Activated T-cell treated with anti-CD3 and anti-CD28 coated beads for 4 hours (primary cell): ENCODE measurements at regions not wholly inside any gene's neighbourhood (a gene's known extent, or its start where the extent isn't known, plus 50 kb on each side); places are given as distances from the start of the nearest gene placed in this dataset.

Experiments
- DNase-seq: peaks from one replicate; pipeline ENCODE4 v3.0.0-alpha.2; 2020

GRCh38 chr2:160925956-160926355, 234.3 kb upstream of the TANK start:
- DNase-seq, result no peak

GRCh38 chr2:160927324-160927723, 232.9 kb upstream of the TANK start:
- DNase-seq, result no peak

DNA sequence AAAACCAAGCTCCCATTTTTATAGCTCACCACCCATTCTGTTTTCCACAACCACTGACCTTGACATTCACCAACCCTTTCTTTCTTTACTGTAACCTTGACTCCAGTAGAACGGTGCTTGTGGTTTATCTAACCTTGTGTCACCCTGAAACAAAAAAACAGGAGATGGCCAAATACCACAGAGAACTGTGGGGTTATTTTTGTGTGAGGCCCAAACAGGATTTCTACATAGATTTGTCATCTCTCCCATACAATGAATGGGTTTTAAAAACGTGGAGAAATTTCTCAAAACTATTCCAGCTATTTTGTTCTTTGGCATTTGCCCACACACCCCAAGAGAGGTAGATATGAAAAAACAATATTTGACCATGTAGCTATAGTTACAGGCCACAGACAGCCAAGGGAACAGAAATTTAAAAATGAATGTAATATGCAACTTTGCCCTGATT, 231.3 kb upstream of the TANK start:
- no peak for DNase-seq

DNA sequence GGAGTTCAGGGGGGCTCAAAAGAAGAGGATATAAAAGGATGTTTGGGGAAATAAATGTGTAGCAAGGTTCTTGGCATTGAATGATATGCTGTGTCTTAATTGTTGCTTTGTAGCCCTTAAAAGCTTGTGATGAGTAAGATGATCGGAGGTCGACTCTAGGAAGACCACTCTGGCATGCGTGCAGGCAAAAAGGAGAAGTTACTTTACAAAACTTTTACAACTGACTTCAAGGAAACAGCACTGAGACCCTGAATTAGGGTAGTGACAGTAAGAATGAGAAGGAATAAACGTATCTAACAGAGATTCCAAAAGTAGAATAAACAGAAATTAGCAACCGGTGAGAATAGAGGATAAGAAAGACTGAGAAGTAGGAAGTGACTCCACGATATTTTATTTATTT, 228.7 kb upstream of the TANK start:
- DNase-seq, result no peak

GRCh38 chr2:160932960-160933359, 227.3 kb upstream of the TANK start:
- DNase-seq, result no peak

- DNase-seq, result no peak
Measured at GRCh38 chr2:160934263-160934662, 226.0 kb upstream of the TANK start.

DNA sequence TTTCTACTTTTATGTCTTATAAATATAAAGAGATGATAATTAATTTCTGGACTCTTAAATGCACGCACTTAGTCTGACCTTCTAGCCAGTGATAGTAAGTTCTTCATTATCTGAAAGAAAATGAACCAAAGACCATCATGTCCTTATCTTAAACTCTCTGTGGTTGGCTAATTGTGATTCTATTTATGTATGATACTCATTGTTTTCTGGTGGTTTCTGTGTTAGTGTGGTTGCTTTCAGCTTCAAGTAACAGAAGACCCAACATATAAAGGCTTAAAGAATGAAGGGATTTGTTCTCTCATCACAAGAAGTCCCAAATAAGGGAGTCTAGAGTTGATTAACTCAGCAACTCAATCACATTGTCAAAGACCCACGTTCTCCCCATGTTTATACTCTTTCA, 225.2 kb upstream of the TANK start:
- DNase-seq, result no peak

- no peak for DNase-seq
Measured at GRCh38 chr2:160936044-160936806, 224.0 kb upstream of the TANK start.

DNA sequence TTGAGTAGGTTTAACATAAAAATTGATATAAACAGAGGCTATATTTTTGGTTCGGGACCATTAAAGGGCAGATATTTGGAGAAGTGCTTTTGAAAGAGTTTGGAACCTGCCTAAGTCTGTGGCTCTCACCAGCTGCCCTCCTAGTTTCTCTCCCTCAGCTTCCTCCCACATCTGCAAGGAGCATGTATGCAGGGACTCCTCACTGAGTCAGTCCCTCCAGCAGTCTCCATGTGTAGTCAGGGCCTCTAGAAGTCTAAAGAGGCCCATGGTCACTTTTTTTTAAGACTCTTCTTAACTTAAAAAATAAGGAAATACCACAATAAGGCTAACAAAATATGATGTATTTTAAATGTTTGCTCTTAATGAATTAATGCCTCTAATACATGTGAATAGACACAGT, 220.0 kb upstream of the TANK start:
- DNase-seq, result no peak

DNA sequence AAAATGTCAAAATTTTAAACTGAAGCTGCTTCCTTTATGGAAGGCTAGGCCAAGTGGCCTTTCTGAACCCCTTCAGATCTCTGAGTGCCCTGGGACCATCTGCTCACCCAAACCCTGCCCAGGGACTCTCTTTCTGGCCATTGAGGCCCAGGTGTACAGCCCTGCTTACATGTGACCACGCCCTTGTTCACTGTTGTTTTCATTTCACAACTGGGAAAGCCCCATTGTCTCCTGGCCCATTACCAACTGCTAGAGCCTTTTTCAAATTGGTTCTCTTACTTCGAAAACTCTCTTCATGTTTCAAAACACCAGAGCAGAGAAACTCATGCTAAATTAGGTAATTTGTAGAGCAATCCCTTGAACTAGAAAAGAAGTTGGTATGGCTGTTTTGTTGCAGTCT, 219.5 kb upstream of the TANK start:
- no peak for DNase-seq

DNA sequence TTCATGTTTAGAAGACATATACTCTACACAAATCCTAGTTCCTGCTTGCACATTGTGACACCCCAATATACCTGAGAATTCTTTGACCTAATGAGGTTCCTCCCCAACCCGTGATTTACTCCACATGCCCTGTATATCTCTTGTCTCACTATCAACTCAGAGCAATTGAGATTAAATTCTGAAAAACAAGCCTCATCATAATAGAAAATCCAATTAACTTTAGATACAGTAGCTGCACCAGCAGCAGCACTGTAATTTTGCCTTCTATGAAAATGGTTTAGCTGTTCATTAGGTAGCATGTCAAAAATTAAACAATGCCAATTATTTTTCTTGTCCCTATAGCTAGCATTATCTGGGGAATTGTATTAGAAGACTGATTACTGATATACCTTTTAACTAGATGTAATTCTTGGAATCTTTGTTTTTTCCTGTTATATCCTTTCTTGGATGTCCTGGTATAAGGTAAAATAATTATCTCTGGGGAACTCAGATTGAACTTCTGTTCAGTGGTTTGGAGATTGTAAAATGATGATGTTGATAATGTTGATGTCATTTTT, 218.9 kb upstream of the TANK start:
- DNase-seq, result no peak

GRCh38 chr2:160942476-160943142, 217.6 kb upstream of the TANK start:
- DNase-seq, result no peak

DNA sequence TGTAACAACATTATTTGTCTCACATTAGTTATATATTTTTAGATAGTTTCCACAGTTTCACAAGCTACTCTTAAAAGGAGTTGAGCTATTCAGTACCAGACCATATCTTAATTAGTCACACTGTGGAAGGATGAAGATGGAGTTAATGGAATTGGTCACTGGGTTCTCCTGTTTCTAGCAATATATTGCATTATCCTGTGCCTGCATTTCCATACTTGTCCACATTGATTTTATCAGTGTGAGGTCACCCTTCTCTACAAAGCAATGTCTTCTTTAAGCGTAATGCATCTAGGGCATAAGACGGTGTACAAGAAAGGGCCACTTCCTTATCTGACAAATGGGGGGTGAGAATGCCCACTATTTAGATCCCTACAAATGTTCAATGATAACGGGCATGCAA, 216.8 kb upstream of the TANK start:
- no peak for DNase-seq

DNA sequence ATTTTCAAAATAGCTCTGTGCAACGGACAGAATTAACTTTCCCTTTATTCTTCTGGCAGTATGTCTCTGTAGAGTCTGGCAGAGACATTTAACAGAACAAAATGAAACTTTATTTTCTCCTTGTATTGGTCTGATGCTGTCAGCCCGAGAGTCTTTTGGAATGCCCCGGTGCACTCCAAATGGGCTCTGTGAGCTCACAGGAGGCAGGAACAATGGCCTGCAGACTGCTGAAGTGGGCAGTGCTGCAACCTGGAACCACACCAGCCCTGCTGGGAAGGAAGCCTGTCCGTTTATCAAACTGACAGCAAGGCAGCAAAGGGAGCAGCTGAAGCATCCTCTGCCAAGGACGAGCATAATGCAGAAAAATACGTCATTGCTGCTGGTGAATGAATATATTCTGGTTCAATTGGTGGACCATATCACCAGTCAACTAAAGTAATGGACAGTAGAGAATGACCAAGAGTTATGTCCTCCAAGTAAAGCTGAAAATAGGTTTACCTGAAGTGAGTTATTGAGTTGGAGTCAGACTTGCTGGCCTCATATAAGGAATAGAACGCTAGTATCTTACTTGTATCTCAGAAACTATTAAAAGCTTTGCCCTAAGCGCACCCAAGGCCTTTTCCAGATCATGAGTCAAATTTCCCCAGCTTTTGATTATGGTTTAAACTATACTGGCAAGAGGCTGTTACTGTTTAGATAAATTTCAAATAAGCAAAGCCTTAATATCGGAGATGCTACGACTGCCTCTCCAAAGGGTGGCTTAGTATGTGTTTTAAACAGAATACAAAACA, 207.6 kb upstream of the TANK start:
- DNase-seq, result no peak

- no peak for DNase-seq
Measured at GRCh38 chr2:160955578-160955977, 204.7 kb upstream of the TANK start.

GRCh38 chr2:160956243-160956802, 203.9 kb upstream of the TANK start:
- DNase-seq, result no peak

DNA sequence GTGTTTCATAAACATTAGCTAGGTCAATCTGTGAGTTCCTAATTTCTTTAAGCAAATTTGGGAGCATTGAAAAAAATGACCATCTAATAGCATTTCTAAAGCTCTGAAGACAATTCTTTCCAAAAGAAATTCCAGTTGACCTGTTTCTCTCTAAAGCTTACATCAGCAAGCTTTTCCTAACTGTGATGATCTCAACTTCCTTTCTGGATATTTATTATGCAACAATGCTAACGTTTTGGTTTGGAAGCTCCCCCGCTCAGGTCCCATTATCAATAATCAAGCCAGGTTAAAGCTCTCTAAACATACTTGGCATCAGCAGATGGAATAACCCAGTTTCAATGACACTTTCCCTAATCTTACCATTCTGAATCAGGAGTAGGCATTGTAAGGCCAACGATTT, 196.3 kb upstream of the TANK start:
- DNase-seq, result no peak

DNA sequence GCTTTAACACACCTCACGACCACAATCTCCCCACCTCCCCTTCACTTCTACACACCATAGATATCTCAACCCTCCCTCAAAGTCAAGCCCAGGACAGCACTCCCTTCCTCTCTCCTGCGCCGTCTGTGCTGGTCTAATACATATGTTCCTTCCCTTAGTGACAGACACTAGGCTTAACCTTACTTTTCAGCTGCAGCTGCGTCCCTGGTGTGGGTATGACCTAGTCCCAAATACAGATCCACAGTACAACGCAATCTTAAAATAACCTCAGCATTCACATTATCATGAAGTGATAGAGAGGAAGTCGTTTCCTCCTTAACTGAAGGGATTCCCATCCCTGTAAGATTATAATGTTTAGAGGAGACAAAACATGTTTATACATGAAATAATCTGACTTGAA, 192.7 kb upstream of the TANK start:
- no peak for DNase-seq

DNA sequence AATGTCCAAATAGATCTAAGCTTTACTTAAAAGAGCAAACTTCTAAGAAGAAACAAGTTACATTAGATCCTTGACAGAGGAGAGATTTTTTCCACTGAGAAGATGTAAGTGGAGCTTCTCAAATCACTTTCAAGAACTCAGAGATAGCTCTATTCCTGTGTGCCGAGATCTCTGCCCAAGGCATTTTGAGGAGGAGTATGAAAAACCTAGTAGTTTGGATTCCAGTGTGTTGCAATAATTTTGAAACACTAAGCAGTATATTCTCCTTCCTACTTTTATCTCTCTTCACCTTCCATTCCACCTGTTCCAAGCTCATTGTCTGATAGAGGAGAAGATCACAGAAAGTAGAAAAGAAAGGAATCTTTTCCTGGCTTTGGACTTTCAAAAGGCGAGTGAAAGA, 192.0 kb upstream of the TANK start:
- no peak for DNase-seq

DNA sequence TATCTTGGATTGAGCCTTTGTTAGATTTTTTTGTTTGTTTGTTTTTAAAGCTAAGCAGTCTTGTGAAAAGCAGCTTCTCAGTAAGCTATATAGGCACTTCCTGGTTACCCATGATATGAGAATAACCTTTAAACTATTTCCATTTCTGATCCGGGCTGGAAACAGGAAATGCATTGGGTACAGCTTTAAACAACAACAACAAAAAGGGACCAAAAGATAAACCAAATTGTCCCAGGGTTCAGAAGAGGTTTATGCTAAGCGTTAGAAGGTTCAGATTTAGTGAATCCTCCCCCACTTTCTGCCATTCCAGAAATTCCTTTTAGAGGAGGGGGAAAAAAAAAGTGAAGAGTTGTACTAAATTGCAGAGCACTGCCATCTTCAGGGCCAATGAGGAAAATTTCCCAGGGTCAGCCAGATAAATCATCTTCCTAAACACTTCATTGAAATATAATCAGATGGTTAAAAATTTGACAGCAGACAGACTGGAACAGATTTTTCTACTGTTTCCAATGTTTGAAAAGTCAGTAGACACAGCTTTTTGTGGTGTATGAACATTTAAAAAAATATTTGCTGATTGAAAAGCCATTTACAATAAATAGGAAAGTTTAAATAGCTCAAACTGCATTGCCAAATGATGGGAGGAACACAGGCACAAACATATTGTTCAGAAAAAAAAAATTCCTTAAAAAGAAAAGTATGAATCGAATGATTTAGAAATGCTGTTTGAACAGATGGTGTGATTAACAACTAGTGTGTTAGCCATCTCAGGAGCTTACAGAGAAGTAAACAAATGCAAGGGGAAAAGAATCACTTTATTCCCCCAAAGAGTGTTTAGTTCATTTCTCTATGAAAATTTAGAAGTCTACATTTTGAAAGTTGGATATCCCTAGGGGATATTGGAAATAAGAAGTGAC, 189.9 kb upstream of the TANK start:
- DNase-seq, result no peak

DNA sequence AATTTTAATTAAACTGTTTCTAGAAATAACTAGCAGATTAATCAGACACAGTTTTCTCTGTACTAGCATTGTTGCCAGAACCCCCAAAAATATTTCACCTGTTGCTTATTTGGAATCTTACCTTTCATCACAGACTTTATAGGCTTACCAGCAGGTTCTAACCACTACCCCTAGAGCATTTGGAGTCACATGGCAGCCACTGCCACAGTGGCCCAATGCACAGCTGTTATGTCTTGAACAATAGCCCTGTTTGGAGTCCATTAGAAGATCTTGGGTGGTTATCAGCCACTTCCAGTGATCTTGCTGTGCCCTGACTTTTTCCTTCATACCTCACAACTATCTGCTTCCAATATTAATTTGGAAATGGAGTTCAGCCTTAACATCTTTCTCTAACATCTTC, 186.2 kb upstream of the TANK start:
- DNase-seq, result no peak

DNA sequence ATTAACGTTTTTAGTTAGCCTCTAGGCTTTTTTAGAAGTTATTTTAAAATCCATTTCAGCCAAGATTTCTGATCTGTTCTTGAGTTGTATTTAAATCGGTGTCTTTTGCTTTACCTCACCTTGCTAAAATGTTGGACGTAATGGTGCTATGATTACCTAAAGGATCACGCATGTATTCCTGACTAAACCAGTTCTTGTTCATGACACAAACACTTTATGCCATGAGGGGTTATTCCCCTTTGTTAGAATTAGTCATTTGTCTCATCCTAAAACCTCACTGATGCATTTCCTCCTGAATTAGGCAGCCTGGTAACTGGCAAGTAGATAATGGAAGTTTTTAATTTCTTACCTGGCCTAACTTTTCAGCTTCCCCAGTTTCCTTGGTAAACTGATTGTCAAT, 185.4 kb upstream of the TANK start:
- DNase-seq, result no peak
